H1 (cell line): ENCODE measurements at regions not wholly inside any gene's neighbourhood (a gene's known extent, or its start where the extent isn't known, plus 50 kb on each side); places are given as distances from the start of the nearest gene placed in this dataset.

Source experiments
- CTCF ChIA-PET: fragments of 300-600 bp; sonication (Branson Sonifier 250); formaldehyde crosslinking; loops from one replicate; lab custom pipeline; 2021; ENCODE audit not compliant: partially characterized antibody; lab: Charles Lee
- POLR2A ChIA-PET: fragments of 300-600 bp; sonication (Branson Sonifier 250); formaldehyde crosslinking; loops from one replicate; lab custom pipeline; 2021; ENCODE audit warnings: inconsistent platforms; ENCODE audit not compliant: partially characterized antibody; lab: Charles Lee
- DNase-seq, 2 experiments: peaks; one replicate each; pipeline versions ENCODE4 v3.0.0 to v3.0.0-alpha.2; 2010 to 2022; ENCODE audit warnings: low spot score in 2 of 2, low read depth in 1 of 2, mixed read lengths in 1 of 2
- FAIRE-seq: peaks from 2 replicates; lab custom pipeline; 2011; peaks lifted over from hg19 to GRCh38; lab: Jason Lieb, UNC
- H2AFZ ChIP-seq: 2 replicates; pipeline ENCODE4 v1.8.1; 2012; ENCODE audit warnings: low read length, inconsistent platforms
- H2AK5ac ChIP-seq: 2 replicates; pipeline ENCODE4 v1.6.1; 2013; ENCODE audit warnings: low read depth, low read length
- H2BK120ac ChIP-seq: replicated peaks from 2 replicates; pipeline ENCODE3; 2013; ENCODE audit warnings: low read depth, low read length, inconsistent platforms
- H2BK12ac ChIP-seq: 2 replicates; pipeline ENCODE4 v1.6.1; 2013; ENCODE audit warnings: low read depth, low read length
- H2BK15ac ChIP-seq: 2 replicates; pipeline ENCODE4 v1.6.1; 2013; ENCODE audit warnings: low read length
- H2BK20ac ChIP-seq: 2 replicates; pipeline ENCODE4 v1.6.1; 2013; ENCODE audit warnings: low read length
- H2BK5ac ChIP-seq: 2 replicates; pipeline ENCODE4 v1.6.1; 2013; ENCODE audit warnings: low read depth, low read length
- H3K14ac ChIP-seq: 2 replicates; pipeline ENCODE4 v1.6.1; 2013; ENCODE audit warnings: inconsistent platforms; ENCODE audit not compliant: insufficient read length
- H3K18ac ChIP-seq: 2 replicates; pipeline ENCODE4 v1.6.1; 2013; ENCODE audit warnings: low read length; ENCODE audit errors: extremely low read depth
- H3K23ac ChIP-seq: 2 replicates; pipeline ENCODE4 v1.6.1; 2013; ENCODE audit warnings: inconsistent platforms; ENCODE audit not compliant: insufficient read length
- H3K23me2 ChIP-seq: 2 replicates; pipeline ENCODE4 v1.6.1; 2013; ENCODE audit warnings: low read depth, low read length
- H3K27ac ChIP-seq: 2 replicates; pipeline ENCODE4 v1.6.1; 2011; ENCODE audit warnings: low read depth, low read length, inconsistent platforms
- H3K27me3 ChIP-seq, 4 experiments: replicated peaks in 1 of 4; 1 replicate in 1 of 4; 2 replicates in 3 of 4; pipeline versions ENCODE4 v1.6.1 to v1.8.1; 2011 to 2013; ENCODE audit warnings: low read length in 3 of 4, mild to moderate bottlenecking in 3 of 4, inconsistent platforms in 2 of 4, mixed read lengths in 2 of 4, moderate library complexity in 1 of 4; ENCODE audit not compliant: control insufficient read depth in 3 of 4, insufficient read depth in 3 of 4; ENCODE audit errors: extremely low read depth in 1 of 4
- H3K36me3 ChIP-seq, 4 experiments: 2 replicates each; pipeline versions ENCODE4 v1.6.1 to v1.8.1; 2011 to 2013; ENCODE audit warnings: mild to moderate bottlenecking in 4 of 4, low read length in 3 of 4, moderate library complexity in 2 of 4, control low read depth in 1 of 4, inconsistent platforms in 1 of 4; ENCODE audit not compliant: insufficient read depth in 4 of 4, control insufficient read depth in 2 of 4
- H3K4ac ChIP-seq: replicated peaks from 2 replicates; pipeline ENCODE3; 2013; ENCODE audit warnings: low read length, low read depth, mixed read lengths, inconsistent platforms; ENCODE audit not compliant: insufficient read length
- H3K4me1 ChIP-seq, 4 experiments: replicated peaks in 1 of 4; 1 replicate in 1 of 4; 2 replicates in 3 of 4; pipeline versions ENCODE4 v1.6.1 to v1.8.1; 2011 to 2013; ENCODE audit warnings: low read length in 3 of 4, inconsistent platforms in 2 of 4, mixed read lengths in 1 of 4; ENCODE audit not compliant: insufficient read depth in 4 of 4, control insufficient read depth in 3 of 4
- H3K4me2 ChIP-seq, 2 experiments: 2 replicates each; pipeline versions ENCODE4 v1.6.1 to v1.8.1; 2011 to 2013; ENCODE audit warnings: low read depth in 2 of 2, low read length in 2 of 2, control low read depth in 1 of 2, inconsistent platforms in 1 of 2, mild to moderate bottlenecking in 1 of 2; ENCODE audit not compliant: insufficient read depth in 1 of 2
- H3K4me3 ChIP-seq, 4 experiments: fragments of 200-600, 300-600 bp in 1 of 4; sonication (generic), shearing (Covaris generic), sonication (Bioruptor Twin) in 1 of 4; 2 replicates each; pipeline versions ENCODE4 v1.5.1 to v1.8.1; 2011 to 2016; ENCODE audit warnings: low read length in 4 of 4, low read depth in 3 of 4, control low read depth in 2 of 4, inconsistent platforms in 2 of 4, mild to moderate bottlenecking in 2 of 4, mixed read lengths in 1 of 4, moderate library complexity in 1 of 4; ENCODE audit not compliant: insufficient read depth in 2 of 4; ENCODE audit errors: extremely low read depth in 1 of 4
- H3K56ac ChIP-seq: replicated peaks from 2 replicates; pipeline ENCODE3; 2013; ENCODE audit warnings: low read depth, mild to moderate bottlenecking, mixed read lengths, low read length, inconsistent platforms; ENCODE audit not compliant: insufficient read length
- H3K79me1 ChIP-seq: 2 replicates; pipeline ENCODE4 v1.6.1; 2013; ENCODE audit warnings: low read depth, low read length, control low read depth
- H3K79me2 ChIP-seq, 2 experiments: 2 replicates each; pipeline versions ENCODE4 v1.6.1 to v1.8.1; 2012 to 2013; ENCODE audit warnings: low read length in 2 of 2, mild to moderate bottlenecking in 2 of 2, inconsistent platforms in 1 of 2; ENCODE audit not compliant: insufficient read depth in 2 of 2, control insufficient read depth in 1 of 2
- H3K9ac ChIP-seq, 4 experiments: replicated peaks in 1 of 4; 1 replicate in 1 of 4; 2 replicates in 3 of 4; pipeline versions ENCODE4 v1.6.1 to v1.8.1; 2011 to 2013; ENCODE audit warnings: low read depth in 3 of 4, low read length in 3 of 4, control low read depth in 2 of 4, mild to moderate bottlenecking in 2 of 4, moderate library complexity in 2 of 4, inconsistent platforms in 1 of 4; ENCODE audit errors: extremely low read depth in 1 of 4
- H3K9me3 ChIP-seq, 2 experiments: 2 replicates each; pipeline versions ENCODE4 v1.6.1 to v1.8.1; 2012 to 2013; ENCODE audit warnings: mild to moderate bottlenecking in 2 of 2, moderate library complexity in 2 of 2, control low read depth in 1 of 2, inconsistent platforms in 1 of 2, low read depth in 1 of 2, low read length in 1 of 2, mixed read lengths in 1 of 2; ENCODE audit not compliant: insufficient read depth in 2 of 2
- H4K20me1 ChIP-seq, 2 experiments: replicated peaks in 1 of 2; 2 replicates each; pipeline versions ENCODE3 to v1.8.1; 2011 to 2013; ENCODE audit warnings: inconsistent platforms in 2 of 2, low read length in 2 of 2, mild to moderate bottlenecking in 1 of 2; ENCODE audit not compliant: insufficient read depth in 2 of 2, control insufficient read depth in 1 of 2
- H4K5ac ChIP-seq: 2 replicates; pipeline ENCODE4 v1.6.1; 2013; ENCODE audit warnings: low read length, low read depth, mixed read lengths, inconsistent platforms; ENCODE audit not compliant: insufficient read length
- H4K8ac ChIP-seq: 2 replicates; pipeline ENCODE4 v1.8.0; 2013; ENCODE audit warnings: mild to moderate bottlenecking, moderate library complexity, low read length, inconsistent platforms; ENCODE audit not compliant: insufficient read depth; ENCODE audit errors: extremely low read depth
- H4K91ac ChIP-seq: replicated peaks from 2 replicates; pipeline ENCODE3; 2013; ENCODE audit warnings: low read length, mixed read lengths, inconsistent platforms; ENCODE audit not compliant: insufficient read length
- CEBPB ChIP-seq: IDR thresholded peaks from 2 replicates; pipeline ENCODE4 v1.6.1; 2012; ENCODE audit warnings: low read depth, low read length
- GTF2F1 ChIP-seq: IDR thresholded peaks from 2 replicates; pipeline ENCODE4 v1.6.1; 2012; ENCODE audit warnings: low read depth, low read length, improper control_type of control experiment, borderline replicate concordance
- RAD21 ChIP-seq, 2 experiments: IDR thresholded peaks in 1 of 2; conservative IDR thresholded peaks in 1 of 2; 2 replicates each; pipeline ENCODE4 v1.6.1; 2011; ENCODE audit warnings: low read depth in 2 of 2, low read length in 2 of 2, improper control_type of control experiment in 1 of 2, inconsistent platforms in 1 of 2, mild to moderate bottlenecking in 1 of 2, moderate library complexity in 1 of 2
- SRF ChIP-seq: IDR thresholded peaks from 2 replicates; pipeline ENCODE4 v1.6.1; 2011; ENCODE audit warnings: mild to moderate bottlenecking, low read depth, low read length, moderate library complexity
- TAF7 ChIP-seq: optimal IDR thresholded peaks from 2 replicates; pipeline ENCODE3; 2011; ENCODE audit warnings: low read depth, mild to moderate bottlenecking, inconsistent platforms, low read length, moderate library complexity, borderline replicate concordance
- TEAD4 ChIP-seq: IDR thresholded peaks from 2 replicates; pipeline ENCODE4 v1.6.1; 2012; ENCODE audit warnings: low read depth, low read length, inconsistent platforms, mixed read lengths
- ZNF274 ChIP-seq: IDR thresholded peaks from 2 replicates; pipeline ENCODE4 v1.7.0; 2012; ENCODE audit warnings: low read length, borderline replicate concordance; ENCODE audit errors: extremely low read depth
- WGBS, 2 experiments: shearing (Covaris generic) in 1 of 2; methylation state at CpG; one replicate each; pipeline versions ENCODE4 v1.1.6 to v1.1.7; 2013 to 2015; ENCODE audit warnings: low lambda C conversion rate in 2 of 2, mixed read lengths in 2 of 2, inconsistent platforms in 1 of 2, low coverage in 1 of 2, missing lambda C conversion rate in 1 of 2; ENCODE audit not compliant: insufficient replicate concordance in 2 of 2, insufficient coverage in 1 of 2, insufficient read length in 1 of 2; ENCODE audit errors: extremely low coverage in 1 of 2, missing lambda C conversion rate in 1 of 2; 5-methylcytosine and 5-hydroxymethylcytosine counted together
- TF ChIP-seq, protein P1 (sequence below), 3 experiments: IDR thresholded peaks; 1 replicate in 2 of 3; 2 replicates in 1 of 3; pipeline versions ENCODE4 v1.5.1 to v1.6.1; 2011; ENCODE audit warnings: low read length in 3 of 3, mild to moderate bottlenecking in 3 of 3, inconsistent platforms in 2 of 3, low read depth in 1 of 3, moderate library complexity in 1 of 3; ENCODE audit not compliant: insufficient read depth in 1 of 3; ENCODE audit errors: control extremely low read depth in 1 of 3

DNA sequence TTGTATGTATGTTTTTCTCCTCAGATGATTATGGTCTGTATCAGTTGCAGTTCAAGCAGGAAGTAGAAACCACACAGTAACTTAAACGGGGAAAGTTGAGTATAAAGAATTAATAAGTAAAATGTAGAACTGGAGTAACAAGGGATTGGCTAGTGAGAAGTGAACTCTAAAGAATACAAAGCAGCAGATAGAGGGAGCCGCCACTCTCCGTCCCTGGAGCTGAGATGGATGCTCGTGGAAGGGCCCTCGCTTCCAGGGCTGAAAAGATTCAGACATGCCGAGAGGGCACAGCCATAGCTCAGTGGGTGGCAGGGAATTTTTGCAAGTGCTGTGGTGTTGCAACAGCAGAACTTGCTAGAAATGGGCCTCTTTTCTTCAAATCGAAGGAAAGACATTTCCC is 155.8 kb downstream of the COL6A3 start:
- no peak overlapping the region for H2BK15ac ChIP-seq

More for the DNA sequence above, 155.8 kb downstream of the COL6A3 start:
- POLR2A ChIA-PET, result interaction anchor here (1.3 kb wide), 1 partner anchor 62 kb away, joined by 3 read pairs; no protein-coding TSS in a partner anchor
- TF ChIP-seq TAF7 (no peak), RAD21 (IDR thresholded peaks at IDR 0.05 in 1 of 2, conservative IDR thresholded peaks at IDR 0.05 in 1 of 2; ENCODE audit: low read depth in 2 of 2, low read length in 2 of 2) (peak; percentile 28 to 42; a peak in 3 of 4 replicates), ZNF274 (no peak), SRF (no peak), GTF2F1 (no peak), TEAD4 (0 out of 2 replicates have a peak, but pooled peaks have one; percentile 11), CEBPB (peak; percentile 80)
- TF ChIP-seq, protein P1, sequence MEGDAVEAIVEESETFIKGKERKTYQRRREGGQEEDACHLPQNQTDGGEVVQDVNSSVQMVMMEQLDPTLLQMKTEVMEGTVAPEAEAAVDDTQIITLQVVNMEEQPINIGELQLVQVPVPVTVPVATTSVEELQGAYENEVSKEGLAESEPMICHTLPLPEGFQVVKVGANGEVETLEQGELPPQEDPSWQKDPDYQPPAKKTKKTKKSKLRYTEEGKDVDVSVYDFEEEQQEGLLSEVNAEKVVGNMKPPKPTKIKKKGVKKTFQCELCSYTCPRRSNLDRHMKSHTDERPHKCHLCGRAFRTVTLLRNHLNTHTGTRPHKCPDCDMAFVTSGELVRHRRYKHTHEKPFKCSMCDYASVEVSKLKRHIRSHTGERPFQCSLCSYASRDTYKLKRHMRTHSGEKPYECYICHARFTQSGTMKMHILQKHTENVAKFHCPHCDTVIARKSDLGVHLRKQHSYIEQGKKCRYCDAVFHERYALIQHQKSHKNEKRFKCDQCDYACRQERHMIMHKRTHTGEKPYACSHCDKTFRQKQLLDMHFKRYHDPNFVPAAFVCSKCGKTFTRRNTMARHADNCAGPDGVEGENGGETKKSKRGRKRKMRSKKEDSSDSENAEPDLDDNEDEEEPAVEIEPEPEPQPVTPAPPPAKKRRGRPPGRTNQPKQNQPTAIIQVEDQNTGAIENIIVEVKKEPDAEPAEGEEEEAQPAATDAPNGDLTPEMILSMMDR (IDR thresholded peaks at IDR 0.05; ENCODE audit: control extremely low read depth in 1 of 3, insufficient read depth in 1 of 3, low read depth in 1 of 3, low read length in 3 of 3), result peak; percentile 4 to 31 (median 18); a peak in 3 of 4 replicates
- Histone ChIP-seq H3K79me2 (no peaks in the 10 kb centered on the region), H4K20me1 (no peaks in the 10 kb centered on the region), H3K23ac (no peak overlapping the region), H4K8ac (peak overlapping the region; percentile 48; the same call in 1 of the 2 replicates), H3K9me3 (no peaks in the 10 kb centered on the region), H3K27me3 (no peaks in the 10 kb centered on the region), H2BK12ac (no peak overlapping the region), H3K56ac (no peak overlapping the region), H3K36me3 (no peaks in the 10 kb centered on the region), H2BK5ac (no peak overlapping the region), H3K14ac (no peak overlapping the region), H4K91ac (no peak overlapping the region), H4K5ac (no peak overlapping the region), H3K18ac (no peak overlapping the region), H3K9ac (no peak overlapping the region), H3K79me1 (no peaks in the 10 kb centered on the region), H2AK5ac (no peak overlapping the region), H2AFZ (no peak overlapping the region), H3K27ac (no peak overlapping the region), H3K4ac (no peak overlapping the region), H3K23me2 (no peaks in the 10 kb centered on the region), H3K4me1 (peaks cover 0 to 4% (median 0%) of the 10 kb centered on the region in 4 experiments; a peak in 1 of 7 replicates), H3K4me2 (no peak overlapping the region), H2BK20ac (no peak overlapping the region), H2BK120ac (no peak overlapping the region), H3K4me3 (no peak overlapping the region)
- 71% methylated on average over 7 of the region's 7 CpGs; no CpG with 5 or more reads in 1 of the 2 experiments for WGBS, 2 experiments
- FAIRE-seq (peak; percentile 48), DNase-seq (no peak)
- CTCF ChIA-PET, result interaction anchor here (0.8 to 4.3 kb wide), 14 partner anchors 8 to 491 kb away, joined by 3 to 22 read pairs (median 4); no protein-coding TSS in a partner anchor
